ENCODE measurements at regions not wholly inside any gene's neighbourhood (a gene's known extent, or its start where the extent isn't known, plus 50 kb on each side); places are given as distances from the start of the nearest gene placed in this dataset.

DNA sequence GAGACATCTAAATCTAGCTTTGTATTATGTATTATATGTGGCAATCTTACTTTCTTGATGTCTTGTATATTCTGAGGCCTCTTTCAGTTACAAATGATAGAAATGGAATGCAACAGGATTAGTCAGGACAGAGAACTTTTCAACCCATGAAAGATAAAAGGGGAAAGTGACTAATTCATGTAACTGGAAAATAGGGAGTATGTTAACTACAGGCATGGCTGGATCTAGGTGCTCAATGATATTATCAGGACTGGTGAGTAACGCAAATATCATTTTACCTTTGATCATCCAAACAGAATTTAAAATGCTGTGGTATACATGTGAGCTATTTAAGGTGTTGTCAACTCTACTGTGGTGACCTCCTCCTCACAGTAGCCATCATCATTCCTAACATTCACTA lies 215.7 kb upstream of the GLRA1 start:
- H3K36me3 Mint-ChIP-seq: no peaks in the 10 kb centered on the region
- DNase-seq (ENCODE audit: low spot score): no peak
- Histone ChIP-seq H4K20me1 (ENCODE audit: low read depth) (no peaks in the 10 kb centered on the region), H3K27me3 (peaks cover 15% of the 10 kb centered on the region), H3F3A (ENCODE audit: low read depth) (no peaks in the 10 kb centered on the region), H3K4me3 (no peak overlapping the region), H2AFZ (replicated peaks) (no peak overlapping the region), H3K36me3 (no peaks in the 10 kb centered on the region), H3K4me1 (no peaks in the 10 kb centered on the region), H3K27ac (no peak overlapping the region), H3K4me2 (no peak overlapping the region), H3K9me3 (ENCODE audit: low read depth) (no peaks in the 10 kb centered on the region), H3K79me2 (ENCODE audit: low read depth) (no peaks in the 10 kb centered on the region), H3K9ac (no peak overlapping the region)
- H3K27me3 Mint-ChIP-seq (ENCODE audit: insufficient read depth, low read depth): peaks cover 7% of the 10 kb centered on the region
- no peak overlapping the region for H3K27ac Mint-ChIP-seq
- H3K4me3 Mint-ChIP-seq: no peak overlapping the region
- no peak for TF ChIP-seq EZH2phosphoT487 (IDR thresholded peaks at IDR 0.05)
- TF ChIP-seq EZH2 (IDR thresholded peaks at IDR 0.05): no peak
- TF ChIP-seq, protein P1, sequence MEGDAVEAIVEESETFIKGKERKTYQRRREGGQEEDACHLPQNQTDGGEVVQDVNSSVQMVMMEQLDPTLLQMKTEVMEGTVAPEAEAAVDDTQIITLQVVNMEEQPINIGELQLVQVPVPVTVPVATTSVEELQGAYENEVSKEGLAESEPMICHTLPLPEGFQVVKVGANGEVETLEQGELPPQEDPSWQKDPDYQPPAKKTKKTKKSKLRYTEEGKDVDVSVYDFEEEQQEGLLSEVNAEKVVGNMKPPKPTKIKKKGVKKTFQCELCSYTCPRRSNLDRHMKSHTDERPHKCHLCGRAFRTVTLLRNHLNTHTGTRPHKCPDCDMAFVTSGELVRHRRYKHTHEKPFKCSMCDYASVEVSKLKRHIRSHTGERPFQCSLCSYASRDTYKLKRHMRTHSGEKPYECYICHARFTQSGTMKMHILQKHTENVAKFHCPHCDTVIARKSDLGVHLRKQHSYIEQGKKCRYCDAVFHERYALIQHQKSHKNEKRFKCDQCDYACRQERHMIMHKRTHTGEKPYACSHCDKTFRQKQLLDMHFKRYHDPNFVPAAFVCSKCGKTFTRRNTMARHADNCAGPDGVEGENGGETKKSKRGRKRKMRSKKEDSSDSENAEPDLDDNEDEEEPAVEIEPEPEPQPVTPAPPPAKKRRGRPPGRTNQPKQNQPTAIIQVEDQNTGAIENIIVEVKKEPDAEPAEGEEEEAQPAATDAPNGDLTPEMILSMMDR (IDR thresholded peaks at IDR 0.05): no peak
- no peaks in the 10 kb centered on the region for H3K4me1 Mint-ChIP-seq
- peaks cover 4% of the 10 kb centered on the region for H3K9me3 Mint-ChIP-seq

DNA sequence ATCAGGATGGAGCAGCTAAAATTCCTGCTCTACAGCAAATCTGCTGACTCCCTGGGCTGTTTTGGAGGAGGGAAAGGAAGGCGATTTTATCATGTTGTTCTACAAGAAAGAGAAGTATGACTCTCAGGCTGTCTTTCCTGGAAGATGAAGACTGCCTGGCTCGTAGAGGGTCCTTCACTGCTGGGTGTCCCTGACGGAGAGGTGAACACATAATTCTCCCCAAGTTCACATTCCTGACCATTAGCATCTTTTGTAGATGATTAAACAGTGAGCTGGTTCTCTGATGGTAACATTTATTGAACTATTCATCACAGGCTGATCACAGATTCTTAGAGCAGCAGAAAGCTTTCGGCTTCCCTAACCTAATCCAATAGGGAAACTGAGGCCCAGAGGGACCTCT lies 212.4 kb upstream of the GLRA1 start:
- DNase-seq (ENCODE audit: low spot score): no peak
- H3K9me3 ChIP-seq (ENCODE audit: low read depth): no peaks in the 10 kb centered on the region
- Mint-ChIP-seq H3K27ac (no peak overlapping the region), H3K4me3 (no peak overlapping the region), H3K27me3 (ENCODE audit: insufficient read depth, low read depth) (peaks cover 7% of the 10 kb centered on the region), H3K36me3 (no peaks in the 10 kb centered on the region), H3K9me3 (peaks cover 4% of the 10 kb centered on the region), H3K4me1 (peaks cover 4% of the 10 kb centered on the region)
- no peak overlapping the region for H3K9ac ChIP-seq
- no peaks in the 10 kb centered on the region for H3K79me2 ChIP-seq (ENCODE audit: low read depth)
- H3K4me1 ChIP-seq: no peaks in the 10 kb centered on the region
- no peaks in the 10 kb centered on the region for H3F3A ChIP-seq (ENCODE audit: low read depth)
- TF ChIP-seq, protein P1 (IDR thresholded peaks at IDR 0.05): no peak
- TF ChIP-seq EZH2 (IDR thresholded peaks at IDR 0.05) (no peak), EZH2phosphoT487 (IDR thresholded peaks at IDR 0.05) (no peak)
- H3K4me2 ChIP-seq: no peak overlapping the region
- H2AFZ ChIP-seq (replicated peaks): no peak overlapping the region
- H3K36me3 ChIP-seq: no peaks in the 10 kb centered on the region
- no peaks in the 10 kb centered on the region for H4K20me1 ChIP-seq (ENCODE audit: low read depth)
- H3K27me3 ChIP-seq: peaks cover 15% of the 10 kb centered on the region
- no peak overlapping the region for H3K4me3 ChIP-seq
- no peak overlapping the region for H3K27ac ChIP-seq

DNA sequence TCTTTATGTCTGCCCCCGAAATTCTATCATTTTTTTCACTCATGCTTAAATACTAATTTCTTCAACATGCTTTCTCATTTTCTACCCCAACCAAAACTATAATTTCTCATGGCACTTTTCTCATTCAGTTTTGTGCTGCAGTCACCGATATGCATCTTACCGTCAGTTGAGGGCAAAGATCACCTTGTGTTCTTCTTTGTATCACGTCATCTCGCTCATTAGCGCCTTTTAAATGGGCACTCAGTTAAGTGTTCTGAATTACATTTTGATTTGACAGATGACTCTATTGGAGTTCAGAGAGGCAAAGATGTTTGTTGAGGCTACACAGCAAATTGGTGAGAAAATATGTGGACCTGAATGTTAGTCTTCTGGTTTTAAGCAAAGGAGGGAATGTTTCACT lies 211.7 kb upstream of the GLRA1 start:
- H3K9ac ChIP-seq: no peak overlapping the region
- no peak overlapping the region for H3K4me3 ChIP-seq
- Mint-ChIP-seq H3K36me3 (no peaks in the 10 kb centered on the region), H3K27ac (no peak overlapping the region), H3K4me3 (no peak overlapping the region), H3K27me3 (ENCODE audit: insufficient read depth, low read depth) (peaks cover 2% of the 10 kb centered on the region), H3K4me1 (peaks cover 4% of the 10 kb centered on the region), H3K9me3 (peaks cover 4% of the 10 kb centered on the region)
- H3K9me3 ChIP-seq (ENCODE audit: low read depth): no peaks in the 10 kb centered on the region
- no peak overlapping the region for H2AFZ ChIP-seq (replicated peaks)
- TF ChIP-seq EZH2phosphoT487 (IDR thresholded peaks at IDR 0.05): no peak
- no peak for TF ChIP-seq EZH2 (IDR thresholded peaks at IDR 0.05)
- TF ChIP-seq, protein P1 (IDR thresholded peaks at IDR 0.05): no peak
- peaks cover 15% of the 10 kb centered on the region for H3K27me3 ChIP-seq
- no peaks in the 10 kb centered on the region for H3K4me1 ChIP-seq
- no peak overlapping the region for H3K4me2 ChIP-seq
- no peaks in the 10 kb centered on the region for H4K20me1 ChIP-seq (ENCODE audit: low read depth)
- H3F3A ChIP-seq (ENCODE audit: low read depth): no peaks in the 10 kb centered on the region
- no peaks in the 10 kb centered on the region for H3K36me3 ChIP-seq
- no peaks in the 10 kb centered on the region for H3K79me2 ChIP-seq (ENCODE audit: low read depth)
- DNase-seq (ENCODE audit: low spot score): no peak
- H3K27ac ChIP-seq: no peak overlapping the region
